Tibial artery (tissue), 4 donors: ENCODE measurements at regions not wholly inside any gene's neighbourhood (a gene's known extent, or its start where the extent isn't known, plus 50 kb on each side); places are given as distances from the start of the nearest gene placed in this dataset.

ENCODE experiments used
- DNase-seq, 2 donors: peaks; one replicate each; pipeline ENCODE4 v3.0.0-alpha.2; 2019
- H3K27ac ChIP-seq, 2 donors: fragments of 200-600 bp; sonication (generic) in 1 of 2; 1 replicate in 1 of 2; 2 replicates in 1 of 2; pipeline ENCODE4 v1.5.1; 2018 to 2019; ENCODE audit warnings: mild to moderate bottlenecking in 1 of 2
- H3K27me3 ChIP-seq, 2 donors: fragments of 200-600 bp; sonication (generic) in 1 of 2; one replicate each; pipeline versions ENCODE4 v1.5.1 to v1.6.0; 2016 to 2019
- H3K36me3 ChIP-seq, 3 donors: fragments of 200-600 bp; sonication (generic) in 2 of 3; one replicate each; pipeline ENCODE4 v1.5.1; 2016 to 2019; ENCODE audit warnings: mild to moderate bottlenecking in 2 of 3
- H3K4me1 ChIP-seq, 4 donors: fragments of 200-600 bp; sonication (generic) in 2 of 4; 1 replicate in 3 of 4; 2 replicates in 1 of 4; pipeline ENCODE4 v1.5.1; 2016 to 2019
- H3K4me3 ChIP-seq, 2 donors: fragments of 200-600 bp; sonication (generic) in 1 of 2; 1 replicate in 1 of 2; 2 replicates in 1 of 2; pipeline ENCODE4 v1.5.1; 2018 to 2019; ENCODE audit warnings: mild to moderate bottlenecking in 2 of 2
- H3K9me3 ChIP-seq, 3 donors: fragments of 200-600 bp; sonication (generic) in 1 of 3; one replicate each; pipeline ENCODE4 v1.5.1; 2016 to 2019
- intact Hi-C: fragments of 100-400 bp; cut with DNase I; formaldehyde crosslinking; loops from one replicate; pipeline ENCODE4 v1.15.0; 2023; ENCODE audit warnings: low total_unique reads
- TF ChIP-seq, protein P1 (sequence below), 2 experiments: fragments of 200-600 bp in 1 of 2; fragments of 450-650 bp in 1 of 2; IDR thresholded peaks; one replicate each; pipeline ENCODE4 v1.5.1; 2017 to 2019; ENCODE audit warnings: antibody characterized with exemption in 2 of 2, mild to moderate bottlenecking in 1 of 2, moderate library complexity in 1 of 2

DNA sequence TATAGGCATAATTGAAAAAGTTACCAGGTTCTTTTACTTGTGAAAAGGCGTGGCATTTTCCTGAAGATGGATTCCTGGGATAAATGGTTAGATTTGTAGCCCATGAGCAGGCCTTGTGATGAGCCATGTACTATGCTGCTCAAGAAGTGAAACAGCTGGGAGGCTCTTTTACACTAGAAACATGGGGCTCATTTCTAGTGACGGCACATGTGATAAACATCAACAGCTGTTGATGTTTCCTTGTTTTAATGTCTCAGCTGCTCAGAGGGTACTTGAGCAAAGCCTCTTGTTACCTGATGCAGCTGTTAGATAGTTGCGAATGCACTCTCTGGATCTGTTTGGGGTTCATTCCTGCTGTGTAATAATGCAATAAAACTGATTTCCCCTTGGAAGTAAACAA lies 396.8 kb downstream of the GUCY1A2 start:
- TF ChIP-seq, protein P1, sequence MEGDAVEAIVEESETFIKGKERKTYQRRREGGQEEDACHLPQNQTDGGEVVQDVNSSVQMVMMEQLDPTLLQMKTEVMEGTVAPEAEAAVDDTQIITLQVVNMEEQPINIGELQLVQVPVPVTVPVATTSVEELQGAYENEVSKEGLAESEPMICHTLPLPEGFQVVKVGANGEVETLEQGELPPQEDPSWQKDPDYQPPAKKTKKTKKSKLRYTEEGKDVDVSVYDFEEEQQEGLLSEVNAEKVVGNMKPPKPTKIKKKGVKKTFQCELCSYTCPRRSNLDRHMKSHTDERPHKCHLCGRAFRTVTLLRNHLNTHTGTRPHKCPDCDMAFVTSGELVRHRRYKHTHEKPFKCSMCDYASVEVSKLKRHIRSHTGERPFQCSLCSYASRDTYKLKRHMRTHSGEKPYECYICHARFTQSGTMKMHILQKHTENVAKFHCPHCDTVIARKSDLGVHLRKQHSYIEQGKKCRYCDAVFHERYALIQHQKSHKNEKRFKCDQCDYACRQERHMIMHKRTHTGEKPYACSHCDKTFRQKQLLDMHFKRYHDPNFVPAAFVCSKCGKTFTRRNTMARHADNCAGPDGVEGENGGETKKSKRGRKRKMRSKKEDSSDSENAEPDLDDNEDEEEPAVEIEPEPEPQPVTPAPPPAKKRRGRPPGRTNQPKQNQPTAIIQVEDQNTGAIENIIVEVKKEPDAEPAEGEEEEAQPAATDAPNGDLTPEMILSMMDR (IDR thresholded peaks at IDR 0.05): no peak
- Histone ChIP-seq H3K27me3 (no peaks in the 10 kb centered on the region), H3K36me3 (no peaks in the 10 kb centered on the region), H3K27ac (no peak overlapping the region), H3K4me1 (no peaks in the 10 kb centered on the region), H3K4me3 (no peak overlapping the region), H3K9me3 (no peaks in the 10 kb centered on the region)
- no peak for DNase-seq
- intact Hi-C loops: no loop called here
